Islet of Langerhans (tissue), 1 donor: ENCODE measurements at regions not wholly inside any gene's neighbourhood (a gene's known extent, or its start where the extent isn't known, plus 50 kb on each side); places are given as distances from the start of the nearest gene placed in this dataset.
"Not testable (repeated sequence)": the region's sequence is repeated elsewhere in the genome, so short reads cannot be mapped to it uniquely, and the experiment has no call there.

ENCODE experiments used
- FAIRE-seq: peaks from one replicate; lab custom pipeline; 2011; peaks lifted over from hg19 to GRCh38; lab: Jason Lieb, UNC

DNA sequence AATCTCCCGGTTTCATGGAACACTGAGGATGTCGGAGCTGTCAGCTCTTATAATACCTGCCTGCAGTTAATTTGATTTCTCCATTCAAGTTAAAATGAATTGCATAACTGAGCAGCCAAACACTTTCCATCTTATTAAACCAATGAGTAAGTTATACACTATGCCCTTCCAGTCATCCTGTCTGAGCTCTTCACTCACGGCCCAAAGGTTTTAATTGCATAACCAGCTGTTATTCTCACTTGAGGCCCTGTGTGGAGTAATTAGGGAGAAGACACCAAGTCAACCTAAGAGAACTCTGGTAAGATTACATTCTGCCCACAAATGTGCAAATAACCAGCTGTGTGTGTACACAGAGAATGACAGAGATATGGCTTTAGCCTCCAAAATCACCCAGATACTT, 303.5 kb downstream of the TBC1D4 start:
- FAIRE-seq = no peak

DNA sequence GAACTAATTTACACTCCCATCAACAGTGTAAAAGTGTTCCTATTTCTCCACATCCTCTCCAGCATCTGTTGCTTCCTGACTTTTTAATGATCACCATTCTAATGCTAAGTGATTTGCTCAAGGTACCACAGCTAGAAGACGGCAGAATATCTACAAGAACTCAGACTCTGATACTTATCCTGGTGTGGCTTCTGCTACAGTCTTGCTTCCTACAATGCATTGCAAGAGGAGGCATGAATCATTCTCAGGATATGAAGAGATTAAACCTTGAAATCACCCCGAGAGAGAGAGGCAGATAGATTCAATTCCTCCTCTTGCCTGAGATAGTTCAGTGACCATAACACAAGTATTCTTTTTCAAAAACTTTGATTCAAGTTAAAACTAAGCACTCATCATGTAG, 306.4 kb downstream of the TBC1D4 start:
- FAIRE-seq = no peak

DNA sequence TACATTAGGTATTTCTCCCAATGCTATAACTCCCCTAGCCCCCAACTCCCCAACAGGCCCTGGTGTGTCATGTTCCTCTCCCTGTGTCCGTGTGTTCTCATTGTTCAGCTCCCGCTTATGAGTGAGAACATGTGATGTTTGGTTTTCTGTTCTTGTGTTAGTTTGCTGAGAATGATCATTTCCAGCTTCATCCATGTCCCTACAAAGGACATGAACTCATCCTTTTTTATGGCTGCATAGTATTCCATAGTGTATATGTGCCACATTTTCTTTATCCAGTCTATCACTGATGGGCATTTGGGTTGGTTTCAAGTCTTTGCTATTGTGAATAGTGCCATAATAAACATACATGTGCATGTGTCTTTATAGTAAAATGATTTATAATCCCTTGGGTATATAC, 306.9 kb downstream of the TBC1D4 start:
- not testable (repeated sequence) for FAIRE-seq

DNA sequence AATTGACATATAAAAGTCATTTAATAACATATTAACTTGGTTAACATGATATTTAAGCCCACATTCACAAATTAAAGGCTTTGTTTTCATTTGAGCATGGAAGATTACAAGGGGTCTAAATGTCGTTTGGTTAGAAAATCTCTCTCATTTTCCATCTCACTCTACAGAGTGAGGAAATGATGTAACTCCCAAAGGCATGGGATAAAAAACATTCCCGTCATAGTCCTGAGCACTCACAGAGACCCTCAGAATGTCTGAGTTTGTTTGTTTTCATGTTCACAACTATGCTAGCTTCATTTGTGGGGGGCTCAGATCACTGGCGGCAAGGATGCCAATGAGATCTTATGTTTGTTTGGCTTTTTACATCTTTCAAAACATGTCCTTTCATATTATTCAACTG, 307.5 kb downstream of the TBC1D4 start:
- no peak for FAIRE-seq

DNA sequence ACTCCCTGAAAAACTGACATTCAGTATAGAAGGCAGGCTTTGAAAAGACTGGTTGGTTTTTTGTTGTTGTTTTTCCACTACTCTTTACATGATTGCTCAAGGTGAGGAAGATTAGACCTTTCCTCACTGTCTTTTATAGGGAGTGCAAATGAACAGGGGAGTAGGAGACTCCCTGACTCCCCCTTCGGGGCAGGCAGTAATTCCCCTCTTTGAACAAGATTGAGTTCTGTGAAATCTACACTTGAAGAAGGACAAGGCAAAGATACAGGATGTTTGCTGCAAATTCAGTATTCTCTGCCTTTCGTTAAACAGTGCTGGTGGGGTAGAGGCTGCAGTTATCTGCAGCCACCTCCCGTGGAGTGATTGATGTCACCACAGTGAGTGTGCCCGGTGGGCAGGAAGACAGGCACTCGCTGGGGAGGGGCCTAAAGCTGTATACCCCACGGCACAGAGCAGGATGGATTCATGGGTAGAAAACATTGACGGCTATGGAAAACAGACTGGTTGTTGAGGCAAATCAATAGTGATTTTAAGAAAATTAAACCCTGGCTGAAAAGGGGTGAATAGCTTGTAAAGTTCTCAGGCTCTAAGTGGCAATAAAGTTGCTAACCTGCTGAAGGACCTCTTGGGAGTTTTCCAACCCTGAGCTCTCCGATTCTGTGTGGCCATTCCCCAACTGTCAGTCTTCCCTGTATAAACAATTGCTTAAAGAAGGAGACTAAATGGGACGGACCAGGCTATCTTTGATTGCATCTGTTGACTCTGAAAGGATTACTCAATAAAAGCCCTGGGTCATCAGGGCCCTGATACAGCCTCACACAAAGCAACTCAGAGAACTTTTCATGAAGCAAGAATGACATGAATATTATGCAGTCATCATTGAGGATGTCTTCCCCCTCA, 308.3 kb downstream of the TBC1D4 start:
- no peak for FAIRE-seq

DNA sequence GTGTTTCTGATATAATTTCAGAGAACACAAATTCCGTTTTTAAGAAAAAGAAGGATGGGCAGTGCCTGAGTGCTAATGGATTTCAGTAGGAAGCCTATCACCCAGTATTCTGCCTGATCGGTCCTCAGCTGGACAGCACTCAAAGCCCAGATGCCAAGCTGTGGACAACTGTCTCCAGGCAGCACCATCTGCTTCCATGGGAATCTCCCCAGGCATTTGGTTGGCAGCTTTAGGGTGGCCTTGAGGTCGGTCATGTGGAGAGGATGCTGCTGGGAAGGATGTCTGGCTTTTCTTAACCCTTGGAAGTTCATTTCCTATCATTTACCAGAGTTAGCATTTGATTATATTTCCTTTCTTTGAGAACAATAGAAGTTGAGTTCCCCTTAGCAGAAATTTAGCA, 311.7 kb downstream of the TBC1D4 start:
- FAIRE-seq = no peak

DNA sequence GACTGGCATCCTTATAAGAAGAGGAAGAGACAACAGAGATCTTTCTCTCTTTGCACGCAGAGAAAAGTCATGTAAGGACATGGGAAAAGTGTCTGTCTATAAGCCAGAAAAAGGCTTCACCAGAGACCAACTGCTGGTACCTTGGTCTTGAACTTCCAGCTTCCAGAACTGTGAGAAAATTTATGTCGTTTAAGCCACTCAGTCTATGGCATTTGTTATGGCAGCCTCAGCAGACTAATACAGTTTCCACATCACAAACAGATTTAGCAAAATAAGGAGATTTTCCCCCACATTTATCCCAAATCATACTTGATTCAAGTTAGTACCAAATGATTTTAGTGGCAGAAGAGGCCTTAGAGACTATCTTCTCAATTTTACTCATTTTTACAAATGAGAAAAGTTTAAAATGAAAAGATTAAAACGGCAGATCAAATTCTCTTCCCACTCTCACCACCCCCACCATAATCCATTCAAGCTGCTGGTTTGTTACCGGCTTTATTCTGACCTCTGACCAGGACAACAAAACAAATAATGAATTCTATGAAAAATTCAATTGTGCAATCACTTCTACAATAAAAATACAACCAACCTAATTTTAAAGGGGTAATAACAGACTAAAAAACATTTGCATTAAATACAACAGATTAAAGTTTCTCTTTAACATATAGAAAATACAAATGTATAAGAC, 316.3 kb downstream of the TBC1D4 start:
- FAIRE-seq = no peak

DNA sequence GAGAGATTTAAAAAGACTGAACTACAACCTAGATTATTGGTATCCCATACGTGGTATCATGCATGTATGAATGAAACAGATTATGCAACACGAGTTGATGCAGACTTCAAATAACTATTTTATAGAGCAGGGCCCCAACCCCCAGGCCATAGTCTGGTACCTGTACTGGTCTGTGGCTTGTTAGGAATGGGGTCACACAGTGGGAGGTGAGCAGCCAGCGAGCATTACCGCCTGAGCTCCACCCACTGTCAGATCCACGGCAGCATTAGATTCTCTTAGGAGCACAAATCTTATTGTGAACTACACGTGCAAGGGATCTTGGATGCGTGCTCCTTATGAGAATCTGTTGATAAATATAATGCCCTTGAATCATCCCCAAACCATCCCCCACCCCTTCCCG, 320.2 kb downstream of the TBC1D4 start:
- no peak for FAIRE-seq

DNA sequence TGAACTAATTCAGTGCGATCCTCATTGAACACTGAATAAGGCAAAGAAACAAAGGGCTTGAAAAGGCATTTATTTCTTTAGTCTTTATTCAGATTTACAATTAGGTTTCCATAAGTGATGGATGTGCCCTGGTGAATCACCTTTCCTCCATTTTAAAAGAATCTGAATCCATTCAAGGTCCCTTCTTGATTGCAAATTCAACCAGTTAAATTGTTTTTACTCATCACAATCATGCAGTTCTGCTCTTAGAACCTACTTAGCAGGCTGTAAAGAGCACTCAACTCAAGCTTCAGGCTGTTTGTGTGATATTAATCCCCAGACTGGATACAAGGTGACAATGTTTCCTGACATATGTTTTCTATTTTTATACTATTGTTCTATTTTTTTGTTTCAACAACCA, 321.0 kb downstream of the TBC1D4 start:
- no peak for FAIRE-seq

DNA sequence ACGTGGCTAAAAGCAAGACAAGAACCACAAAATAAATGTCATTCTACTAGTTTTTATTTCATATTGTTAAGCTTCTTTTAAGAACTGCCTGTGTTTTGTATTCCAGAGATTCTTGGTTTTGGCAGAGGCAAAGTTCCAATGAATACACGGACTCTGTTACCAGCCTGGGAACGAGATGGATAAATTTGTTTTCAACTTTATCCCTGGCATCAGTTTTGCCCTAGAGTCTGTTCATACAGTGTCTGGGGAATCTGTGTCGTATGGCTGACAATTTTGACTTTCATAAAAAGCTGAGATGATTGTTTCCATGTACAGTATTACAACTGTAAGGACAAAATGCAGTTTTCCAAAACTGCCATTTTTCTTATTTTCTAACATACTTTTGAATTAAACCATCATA, 327.6 kb downstream of the TBC1D4 start:
- FAIRE-seq = no peak

DNA sequence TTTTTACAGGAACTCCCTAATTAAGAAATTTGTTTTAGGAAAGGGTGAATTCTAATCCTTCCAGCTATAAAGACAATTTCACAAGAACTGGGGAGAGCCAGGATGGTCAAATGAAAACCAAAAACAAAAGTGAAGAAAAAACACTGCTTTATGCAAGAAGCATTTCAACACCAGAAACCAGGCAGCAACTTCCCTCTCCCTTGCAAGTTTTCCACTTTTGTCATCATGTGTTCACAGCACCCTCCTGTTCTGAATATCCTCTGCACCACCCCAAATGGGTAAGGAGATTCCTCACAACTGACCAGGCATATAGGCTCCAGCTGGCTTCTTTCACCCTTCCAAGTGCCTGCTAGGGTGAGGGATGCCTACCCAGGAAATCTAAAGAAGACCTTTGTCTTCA, 328.1 kb downstream of the TBC1D4 start:
- FAIRE-seq = no peak

DNA sequence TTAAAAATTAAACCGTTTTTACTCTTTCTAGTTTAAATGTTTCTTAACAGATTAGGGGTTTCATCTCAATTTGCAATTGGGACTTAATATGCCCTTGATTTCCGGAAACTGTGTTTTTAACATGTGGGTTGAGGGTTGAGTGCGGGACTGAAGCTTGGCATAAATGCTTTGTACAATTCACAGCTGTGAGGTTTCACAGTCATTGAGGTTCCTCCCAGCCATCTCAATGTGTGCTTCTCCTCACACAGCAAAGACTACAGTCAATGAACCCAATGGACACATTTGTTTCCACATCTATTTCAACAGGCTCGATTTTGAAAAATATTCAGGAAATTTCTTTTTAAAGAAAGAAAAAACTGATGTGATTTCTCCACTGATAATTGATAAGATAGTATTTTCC, 328.6 kb downstream of the TBC1D4 start:
- FAIRE-seq = no peak

DNA sequence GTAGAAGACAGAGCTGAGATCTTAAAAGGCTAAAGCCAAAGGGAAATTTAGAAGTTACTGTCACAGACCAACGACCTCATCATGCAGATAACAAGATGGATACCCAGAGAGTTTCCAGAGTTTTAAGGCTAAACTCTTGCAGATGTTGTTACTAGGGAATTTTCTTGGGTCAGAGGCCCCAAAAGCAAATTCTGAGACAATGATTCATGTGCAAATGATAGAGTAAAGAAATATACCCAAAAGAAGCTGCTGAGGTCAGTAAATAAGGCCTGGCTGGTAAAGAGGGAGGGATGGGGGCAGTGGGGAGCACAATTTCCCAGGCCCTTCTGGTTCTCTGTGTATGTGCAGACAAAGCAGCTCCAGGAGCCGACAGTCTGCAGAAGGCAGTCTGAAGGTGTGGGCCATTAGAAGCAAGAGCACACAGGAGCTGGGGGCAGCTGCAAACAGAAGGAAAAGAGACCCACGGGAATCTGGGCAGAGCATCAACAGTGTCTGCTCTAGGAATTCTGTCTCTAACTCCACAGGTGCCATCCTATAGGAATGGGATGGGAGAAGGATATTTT, 330.8 kb downstream of the TBC1D4 start:
- no peak for FAIRE-seq

DNA sequence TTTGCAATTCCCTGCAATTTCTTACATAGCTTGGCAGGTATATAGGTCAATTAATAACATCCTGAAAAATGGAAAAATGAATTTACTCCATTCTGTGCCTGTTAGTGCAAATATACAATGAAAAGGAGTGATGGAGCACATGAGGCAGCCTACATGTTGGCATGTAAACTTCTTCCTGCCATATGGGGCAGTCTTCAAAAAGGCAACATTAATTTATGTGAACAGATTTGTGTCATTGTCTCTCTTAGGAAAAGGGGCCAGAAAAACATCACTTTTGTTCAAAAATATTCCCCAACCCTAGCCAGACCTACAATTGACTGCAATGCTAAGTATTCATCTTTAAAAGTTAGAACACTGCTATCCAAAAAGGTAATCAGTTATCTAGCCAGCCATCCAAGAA, 332.2 kb downstream of the TBC1D4 start:
- FAIRE-seq = no peak

DNA sequence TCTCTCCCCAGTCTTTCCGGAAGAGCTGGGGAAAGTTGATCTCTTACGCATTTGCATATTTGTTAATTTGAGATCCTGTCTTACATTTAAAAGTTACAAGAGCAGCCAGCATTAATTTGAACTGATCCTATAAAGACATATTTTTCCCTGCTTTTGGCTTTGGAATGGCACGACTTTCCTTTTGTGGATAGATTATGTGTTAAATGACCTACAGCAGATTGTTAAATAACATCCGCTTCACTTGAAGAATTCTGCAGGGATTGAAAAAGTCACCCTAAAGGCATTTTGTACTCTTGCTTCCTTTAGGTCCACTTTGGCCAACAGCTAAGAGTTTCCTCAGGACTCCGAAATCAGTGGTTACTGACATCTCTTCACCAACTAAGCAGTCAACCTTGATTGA, 334.0 kb downstream of the TBC1D4 start:
- FAIRE-seq = no peak

DNA sequence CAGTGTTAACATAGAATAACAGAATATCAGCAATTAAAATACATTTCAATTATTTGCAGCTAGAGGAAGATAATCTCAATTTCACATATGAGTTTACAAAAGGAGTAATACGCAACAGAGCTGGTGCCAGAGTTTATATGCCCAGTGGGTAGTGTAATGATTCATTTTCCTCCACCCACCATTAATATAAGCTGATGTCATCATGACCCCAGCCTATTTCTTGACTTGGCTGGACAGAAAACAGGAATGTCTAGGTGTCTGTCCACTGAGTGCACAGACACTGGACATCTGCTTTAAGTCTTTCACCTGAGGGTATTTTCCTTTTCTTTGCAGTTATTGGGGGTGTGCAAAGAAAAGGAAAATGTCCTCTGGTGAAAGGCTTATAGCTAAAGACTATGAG, 335.5 kb downstream of the TBC1D4 start:
- FAIRE-seq = no peak

DNA sequence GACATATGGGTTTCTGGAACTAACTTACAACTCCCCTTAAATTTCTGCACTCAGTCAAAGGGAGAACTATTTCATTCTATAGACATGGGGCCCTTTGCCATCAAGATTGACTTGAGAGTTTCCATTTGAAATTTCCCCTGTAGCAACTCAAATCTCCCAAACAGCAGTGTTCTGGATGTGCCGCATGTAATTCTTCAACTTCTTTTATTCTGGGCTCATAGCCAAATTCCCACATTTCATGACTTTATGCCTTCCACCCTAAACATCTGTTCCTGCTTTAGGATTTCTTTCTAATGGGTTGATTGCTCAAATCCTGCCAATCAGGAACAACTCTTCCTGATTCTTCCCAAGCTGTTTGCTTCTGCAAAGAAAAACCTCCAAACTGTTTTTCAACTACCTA, 336.0 kb downstream of the TBC1D4 start:
- no peak for FAIRE-seq

DNA sequence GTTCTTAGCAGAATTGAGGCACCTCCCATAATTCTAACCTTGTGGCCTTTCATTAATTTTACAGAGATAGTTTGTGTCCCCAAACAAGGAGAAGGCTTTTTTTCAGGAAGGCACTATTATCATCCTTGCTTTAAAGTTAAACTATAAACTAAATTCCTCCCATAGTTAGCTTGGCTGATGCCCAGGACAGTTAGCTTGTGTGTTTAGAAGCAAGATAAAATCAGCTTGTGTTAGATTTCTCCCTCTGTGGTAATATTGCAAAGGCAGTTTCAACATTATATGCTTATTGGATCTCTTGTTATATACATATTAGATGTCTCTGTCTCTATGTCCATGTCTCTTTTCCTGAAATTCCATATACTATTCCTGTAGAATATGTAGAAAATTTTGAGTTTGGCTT, 342.7 kb downstream of the TBC1D4 start:
- FAIRE-seq = no peak

DNA sequence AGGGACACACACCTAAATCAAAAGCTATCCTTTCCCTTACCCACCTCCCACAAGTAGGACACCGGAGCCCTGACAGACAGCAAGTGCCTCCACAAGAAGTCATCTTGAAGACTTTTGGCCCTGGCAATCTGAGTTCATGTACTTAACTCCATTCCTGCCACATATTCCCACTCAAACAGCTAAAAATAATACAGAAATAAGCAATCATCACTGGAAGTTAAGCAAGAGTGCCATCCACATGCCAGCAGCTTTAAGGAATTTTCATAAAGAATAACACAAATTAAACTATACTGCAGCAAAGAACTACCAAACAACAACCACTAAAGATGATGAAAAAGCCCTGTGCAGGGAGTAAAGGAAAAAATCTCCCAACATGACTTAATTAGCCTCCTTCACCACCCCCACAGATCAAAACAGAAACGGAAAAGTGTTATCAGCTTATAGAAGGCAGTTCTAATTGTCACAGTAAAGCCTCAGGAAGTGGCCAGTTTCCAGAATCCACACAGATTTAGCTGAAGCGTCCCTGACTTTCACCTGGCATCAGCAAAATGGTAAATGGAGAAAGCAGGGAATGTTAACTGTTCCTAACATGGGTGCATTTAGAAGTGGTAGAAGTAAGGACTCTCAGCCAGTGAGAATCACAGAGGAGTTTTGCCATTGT, 343.9 kb downstream of the TBC1D4 start:
- no peak for FAIRE-seq

DNA sequence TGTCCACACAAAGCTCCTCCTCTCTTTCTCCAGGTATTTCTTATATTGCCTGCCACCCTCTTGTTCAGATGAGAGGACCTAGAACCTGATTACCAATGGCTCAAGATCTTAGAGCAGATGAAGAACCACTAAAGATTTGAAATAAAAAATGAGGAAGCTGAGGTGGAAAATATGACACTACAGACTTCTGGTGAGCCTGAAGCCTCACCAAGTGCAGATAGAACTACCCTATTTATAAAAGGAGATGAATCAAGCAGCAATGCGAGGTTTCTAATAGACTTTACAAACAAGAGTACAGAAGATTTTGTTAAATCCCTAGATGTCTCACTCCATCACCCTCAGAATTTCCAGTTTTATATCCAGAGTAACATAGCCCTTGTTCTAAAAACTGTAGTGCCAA, 345.8 kb downstream of the TBC1D4 start:
- FAIRE-seq = no peak

DNA sequence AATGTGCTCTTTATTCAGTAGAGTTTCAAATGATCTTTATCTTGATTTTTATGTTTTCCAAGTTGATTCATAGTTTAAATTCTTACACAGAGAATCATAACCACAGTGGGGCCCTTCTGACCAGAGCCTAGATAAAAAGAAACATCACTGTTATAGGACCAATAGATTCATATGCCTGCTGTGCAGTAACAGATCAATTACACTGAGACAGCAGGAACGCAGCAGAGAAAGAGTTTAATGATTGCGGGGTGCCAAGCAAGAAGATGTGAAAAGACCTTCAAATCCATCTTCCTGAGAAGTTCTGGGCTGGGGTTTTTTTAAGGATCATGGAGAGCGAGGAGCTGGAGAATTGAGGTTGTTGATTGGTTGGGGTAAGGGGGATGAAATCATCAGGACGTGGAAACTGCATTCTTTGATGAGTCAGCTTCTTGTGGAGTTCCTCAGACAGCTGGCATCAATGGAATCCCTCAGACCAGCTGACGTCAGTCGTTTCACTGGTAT, 346.6 kb downstream of the TBC1D4 start:
- no peak for FAIRE-seq
